ENCODE measurements at regions not wholly inside any gene's neighbourhood (a gene's known extent, or its start where the extent isn't known, plus 50 kb on each side); places are given as distances from the start of the nearest gene placed in this dataset.

DNA sequence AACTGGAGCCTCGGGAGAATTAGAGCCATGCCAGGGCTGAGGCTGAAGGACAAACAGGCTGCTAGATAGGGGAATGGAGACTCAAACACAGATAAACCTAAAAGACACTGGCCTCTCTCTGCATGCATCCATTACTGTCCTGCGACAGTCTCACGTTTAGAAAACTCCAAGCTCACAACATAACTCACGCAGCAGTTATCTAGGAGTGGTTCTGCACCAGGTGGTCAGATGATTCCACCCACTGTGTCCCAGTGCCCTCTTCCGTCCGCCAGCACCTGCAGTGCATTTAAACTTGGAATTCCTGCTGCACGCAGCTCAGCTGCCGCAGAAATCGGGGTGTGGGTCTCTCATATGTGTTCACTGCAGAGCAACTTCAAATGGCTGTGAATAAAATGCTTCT lies 272.6 kb upstream of the IRX2 start:
- no peaks in the 10 kb centered on the region for H3K9me3 ChIP-seq (ENCODE audit: control insufficient read depth, insufficient read depth, low read depth, low read length)
- no peaks in the 10 kb centered on the region for H3K36me3 ChIP-seq (ENCODE audit: control insufficient read depth, insufficient read depth, low read length)
- H3K27me3 ChIP-seq (ENCODE audit: control insufficient read depth, insufficient read depth, low read length): no peaks in the 10 kb centered on the region
- no peaks in the 10 kb centered on the region for H3K4me1 ChIP-seq (ENCODE audit: control insufficient read depth, insufficient read depth, low read length)
- H3K27ac ChIP-seq (ENCODE audit: low read depth, low read length): no peak overlapping the region
- H3K4me3 ChIP-seq (ENCODE audit: low read depth, low read length): no peak overlapping the region
- no peak overlapping the region for H3K9ac ChIP-seq (ENCODE audit: low read length)

DNA sequence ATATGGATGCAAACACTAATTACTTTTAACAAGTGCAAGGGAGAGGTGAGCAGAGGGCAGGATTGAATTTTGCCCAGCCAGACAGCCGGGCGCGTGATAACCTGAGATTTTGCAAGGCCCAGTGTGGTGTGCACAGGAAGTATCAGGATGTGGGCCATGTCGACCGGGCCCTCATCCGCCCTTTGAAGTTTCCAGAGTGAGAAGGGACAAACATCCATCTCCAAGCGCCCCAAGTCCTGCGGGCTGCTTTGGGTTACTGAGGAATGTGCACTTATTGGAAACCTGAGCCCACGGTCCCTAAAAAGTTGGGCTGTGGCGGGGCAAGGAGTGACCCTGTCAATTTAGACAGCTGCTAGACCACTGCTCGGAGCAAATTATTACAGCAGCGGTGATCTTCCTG lies 272.2 kb upstream of the IRX2 start:
- H3K9me3 ChIP-seq (ENCODE audit: control insufficient read depth, insufficient read depth, low read depth, low read length): no peaks in the 10 kb centered on the region
- H3K27me3 ChIP-seq (ENCODE audit: control insufficient read depth, insufficient read depth, low read length): no peaks in the 10 kb centered on the region
- no peaks in the 10 kb centered on the region for H3K36me3 ChIP-seq (ENCODE audit: control insufficient read depth, insufficient read depth, low read length)
- H3K9ac ChIP-seq (ENCODE audit: low read length): no peak overlapping the region
- H3K4me1 ChIP-seq (ENCODE audit: control insufficient read depth, insufficient read depth, low read length): no peaks in the 10 kb centered on the region
- H3K27ac ChIP-seq (ENCODE audit: low read depth, low read length): no peak overlapping the region
- H3K4me3 ChIP-seq (ENCODE audit: low read depth, low read length): no peak overlapping the region

- Histone ChIP-seq H3K4me1 (ENCODE audit: control insufficient read depth, insufficient read depth, low read length) (no peaks in the 10 kb centered on the region), H3K9ac (ENCODE audit: low read length) (no peak overlapping the region), H3K4me3 (ENCODE audit: low read depth, low read length) (no peak overlapping the region), H3K9me3 (ENCODE audit: control insufficient read depth, insufficient read depth, low read depth, low read length) (no peaks in the 10 kb centered on the region), H3K36me3 (ENCODE audit: control insufficient read depth, insufficient read depth, low read length) (no peaks in the 10 kb centered on the region), H3K27ac (ENCODE audit: low read depth, low read length) (no peak overlapping the region), H3K27me3 (ENCODE audit: control insufficient read depth, insufficient read depth, low read length) (no peaks in the 10 kb centered on the region)
These were observed 271.2 kb upstream of the IRX2 start for GRCh38 chr5:3022665-3023064.

GRCh38 chr5:3020426-3020825 lies 268.9 kb upstream of the IRX2 start:
- H3K27ac ChIP-seq (ENCODE audit: low read depth, low read length): no peak overlapping the region
- no peaks in the 10 kb centered on the region for H3K27me3 ChIP-seq (ENCODE audit: control insufficient read depth, insufficient read depth, low read length)
- H3K36me3 ChIP-seq (ENCODE audit: control insufficient read depth, insufficient read depth, low read length): no peaks in the 10 kb centered on the region
- H3K4me1 ChIP-seq (ENCODE audit: control insufficient read depth, insufficient read depth, low read length): no peaks in the 10 kb centered on the region
- no peaks in the 10 kb centered on the region for H3K9me3 ChIP-seq (ENCODE audit: control insufficient read depth, insufficient read depth, low read depth, low read length)
- H3K4me3 ChIP-seq (ENCODE audit: low read depth, low read length): no peak overlapping the region
- no peak overlapping the region for H3K9ac ChIP-seq (ENCODE audit: low read length)

DNA sequence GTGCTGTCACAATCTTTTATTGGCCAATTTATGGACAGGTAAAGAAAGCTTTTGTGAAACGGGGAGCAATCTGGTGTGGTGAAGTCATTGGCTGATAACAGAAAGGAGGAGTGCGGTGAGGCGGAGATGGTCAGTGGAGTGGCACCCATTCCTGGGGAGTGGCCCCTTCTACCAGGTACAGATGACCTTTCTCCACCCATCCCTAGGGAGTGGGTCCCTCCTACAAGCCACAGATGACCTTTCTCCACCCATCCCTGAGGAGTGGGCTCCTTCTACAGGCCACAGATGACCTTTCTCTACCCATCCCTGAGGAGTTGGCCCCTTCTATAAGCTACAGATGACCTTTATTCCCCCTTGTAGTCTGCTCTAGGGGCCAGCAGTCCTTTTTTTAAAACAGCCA lies 267.6 kb upstream of the IRX2 start:
- Histone ChIP-seq H3K9me3 (ENCODE audit: control insufficient read depth, insufficient read depth, low read depth, low read length) (no peaks in the 10 kb centered on the region), H3K4me3 (ENCODE audit: low read depth, low read length) (no peak overlapping the region), H3K9ac (ENCODE audit: low read length) (no peak overlapping the region), H3K27me3 (ENCODE audit: control insufficient read depth, insufficient read depth, low read length) (no peaks in the 10 kb centered on the region), H3K27ac (ENCODE audit: low read depth, low read length) (no peak overlapping the region), H3K36me3 (ENCODE audit: control insufficient read depth, insufficient read depth, low read length) (no peaks in the 10 kb centered on the region), H3K4me1 (ENCODE audit: control insufficient read depth, insufficient read depth, low read length) (no peaks in the 10 kb centered on the region)

DNA sequence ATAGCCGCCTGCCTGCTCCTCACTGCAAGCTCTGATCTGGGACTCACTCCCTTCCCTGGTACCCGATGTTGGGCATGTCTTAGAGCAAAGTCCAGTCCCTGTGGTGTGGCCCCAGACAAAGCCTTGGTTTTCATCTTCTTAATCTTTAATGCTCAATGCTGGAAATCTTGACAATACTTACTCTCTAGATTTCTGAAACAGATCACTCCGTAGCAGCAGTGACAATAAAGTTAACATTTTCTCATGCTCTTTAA lies 260.2 kb upstream of the IRX2 start:
- H3K9me3 ChIP-seq (ENCODE audit: control insufficient read depth, insufficient read depth, low read depth, low read length): no peaks in the 10 kb centered on the region; the same call in 1 of the 2 replicates

DNA sequence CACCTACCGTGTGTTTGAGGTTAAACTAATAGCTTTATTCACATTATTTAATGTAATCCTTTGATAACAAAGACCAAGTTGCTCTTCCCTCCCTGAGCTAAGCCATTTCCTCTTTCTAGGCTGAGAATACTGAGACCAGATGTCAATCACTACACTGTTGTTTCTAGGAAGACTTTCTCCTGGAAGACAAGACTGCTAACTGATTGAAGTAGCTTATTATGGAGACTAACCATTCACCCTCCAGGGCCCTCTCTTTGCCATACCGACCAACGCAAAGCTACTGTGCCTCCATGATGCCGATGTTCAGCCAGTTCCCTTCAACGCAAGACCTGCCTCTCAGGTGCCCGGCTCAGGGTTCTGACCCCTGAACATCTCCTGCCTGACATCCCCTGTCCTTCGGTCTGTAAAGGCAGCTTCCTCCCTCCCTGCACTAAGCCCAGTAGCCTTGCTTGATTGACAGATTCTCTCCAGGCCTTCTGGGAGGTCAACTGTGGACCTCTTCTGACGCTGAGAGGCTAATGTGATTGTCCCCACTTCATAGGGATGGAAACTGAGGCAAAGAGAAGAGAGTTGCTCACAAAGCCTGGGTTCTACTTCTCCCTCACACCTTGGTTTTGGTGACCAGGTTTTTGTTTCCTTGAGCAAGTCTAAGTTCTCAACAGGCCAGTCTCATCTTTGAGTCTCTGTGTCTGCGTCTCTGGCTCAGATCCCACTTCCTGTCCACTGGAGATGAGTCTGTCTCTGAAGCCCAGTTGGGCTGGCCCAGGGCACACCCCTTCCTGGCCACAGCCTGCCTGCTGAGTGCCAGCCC lies 259.7 kb upstream of the IRX2 start:
- Histone ChIP-seq H3K36me3 (ENCODE audit: control insufficient read depth, insufficient read depth, low read length) (no peaks in the 10 kb centered on the region), H3K4me1 (ENCODE audit: control insufficient read depth, insufficient read depth, low read length) (no peaks in the 10 kb centered on the region), H3K27ac (ENCODE audit: low read depth, low read length) (no peak overlapping the region), H3K9ac (ENCODE audit: low read length) (no peak overlapping the region), H3K4me3 (ENCODE audit: low read depth, low read length) (no peak overlapping the region), H3K9me3 (ENCODE audit: control insufficient read depth, insufficient read depth, low read depth, low read length) (no peaks in the 10 kb centered on the region; the same call in 1 of the 2 replicates), H3K27me3 (ENCODE audit: control insufficient read depth, insufficient read depth, low read length) (no peaks in the 10 kb centered on the region)

More for the DNA sequence above, 260.2 kb upstream of the IRX2 start:
- Histone ChIP-seq H3K4me3 (ENCODE audit: low read depth, low read length) (no peak overlapping the region), H3K36me3 (ENCODE audit: control insufficient read depth, insufficient read depth, low read length) (no peaks in the 10 kb centered on the region), H3K9ac (ENCODE audit: low read length) (no peak overlapping the region), H3K27ac (ENCODE audit: low read depth, low read length) (no peak overlapping the region), H3K4me1 (ENCODE audit: control insufficient read depth, insufficient read depth, low read length) (no peaks in the 10 kb centered on the region), H3K27me3 (ENCODE audit: control insufficient read depth, insufficient read depth, low read length) (no peaks in the 10 kb centered on the region)

- H3K36me3 ChIP-seq (ENCODE audit: control insufficient read depth, insufficient read depth, low read length): no peaks in the 10 kb centered on the region
- no peaks in the 10 kb centered on the region for H3K4me1 ChIP-seq (ENCODE audit: control insufficient read depth, insufficient read depth, low read length)
- no peaks in the 10 kb centered on the region; the same call in 1 of the 2 replicates for H3K9me3 ChIP-seq (ENCODE audit: control insufficient read depth, insufficient read depth, low read depth, low read length)
- H3K4me3 ChIP-seq (ENCODE audit: low read depth, low read length): no peak overlapping the region
- no peak overlapping the region for H3K27ac ChIP-seq (ENCODE audit: low read depth, low read length)
- H3K27me3 ChIP-seq (ENCODE audit: control insufficient read depth, insufficient read depth, low read length): no peaks in the 10 kb centered on the region
- no peak overlapping the region for H3K9ac ChIP-seq (ENCODE audit: low read length)
These were observed 258.9 kb upstream of the IRX2 start for GRCh38 chr5:3010301-3010952.

DNA sequence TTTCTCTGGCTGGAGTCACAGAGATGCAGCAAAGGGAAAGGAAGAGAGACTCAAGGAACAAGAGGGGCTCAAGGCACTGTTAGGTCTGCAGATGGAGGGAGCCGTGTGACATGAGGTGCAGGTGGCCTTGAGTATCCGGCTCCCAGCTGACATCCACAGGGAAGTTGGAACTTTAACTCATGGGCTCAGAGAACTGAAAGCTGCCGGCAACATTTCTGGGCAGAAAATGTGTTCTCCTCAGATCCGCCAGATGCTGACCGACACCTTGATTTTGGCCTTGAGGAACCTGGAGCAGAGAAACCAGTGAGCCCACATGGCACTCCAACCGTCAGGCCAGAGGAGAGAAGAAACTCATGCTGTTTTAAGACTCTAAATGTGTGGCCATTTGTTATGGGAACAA lies 258.1 kb upstream of the IRX2 start:
- Histone ChIP-seq H3K4me3 (ENCODE audit: low read depth, low read length) (no peak overlapping the region), H3K9me3 (ENCODE audit: control insufficient read depth, insufficient read depth, low read depth, low read length) (no peaks in the 10 kb centered on the region; the same call in 1 of the 2 replicates), H3K27ac (ENCODE audit: low read depth, low read length) (no peak overlapping the region), H3K4me1 (ENCODE audit: control insufficient read depth, insufficient read depth, low read length) (no peaks in the 10 kb centered on the region), H3K9ac (ENCODE audit: low read length) (no peak overlapping the region), H3K27me3 (ENCODE audit: control insufficient read depth, insufficient read depth, low read length) (no peaks in the 10 kb centered on the region), H3K36me3 (ENCODE audit: control insufficient read depth, insufficient read depth, low read length) (no peaks in the 10 kb centered on the region)

DNA sequence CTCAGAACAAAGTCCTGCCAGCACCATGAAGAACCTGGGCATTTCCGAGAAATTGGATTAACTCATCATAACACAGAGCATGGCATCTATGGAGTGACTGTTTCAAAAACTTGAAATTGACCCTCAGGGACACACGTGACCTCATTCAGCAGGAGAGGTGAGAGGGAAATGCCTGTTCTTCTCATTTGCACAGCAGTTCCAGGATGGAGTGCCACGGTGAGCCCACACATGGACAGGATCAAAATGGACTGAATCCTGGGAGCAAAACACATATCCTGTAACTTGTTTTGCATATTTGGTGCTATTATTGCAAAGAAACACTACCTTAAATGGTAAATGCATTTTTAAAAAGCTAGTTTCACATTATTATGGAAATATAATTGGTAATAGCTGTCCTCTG lies 256.1 kb upstream of the IRX2 start:
- H3K9me3 ChIP-seq (ENCODE audit: control insufficient read depth, insufficient read depth, low read depth, low read length): no peaks in the 10 kb centered on the region; the same call in 1 of the 2 replicates
- no peaks in the 10 kb centered on the region for H3K27me3 ChIP-seq (ENCODE audit: control insufficient read depth, insufficient read depth, low read length)
- H3K27ac ChIP-seq (ENCODE audit: low read depth, low read length): no peak overlapping the region
- H3K9ac ChIP-seq (ENCODE audit: low read length): no peak overlapping the region
- no peak overlapping the region for H3K4me3 ChIP-seq (ENCODE audit: low read depth, low read length)
- H3K36me3 ChIP-seq (ENCODE audit: control insufficient read depth, insufficient read depth, low read length): no peaks in the 10 kb centered on the region
- no peaks in the 10 kb centered on the region for H3K4me1 ChIP-seq (ENCODE audit: control insufficient read depth, insufficient read depth, low read length)

DNA sequence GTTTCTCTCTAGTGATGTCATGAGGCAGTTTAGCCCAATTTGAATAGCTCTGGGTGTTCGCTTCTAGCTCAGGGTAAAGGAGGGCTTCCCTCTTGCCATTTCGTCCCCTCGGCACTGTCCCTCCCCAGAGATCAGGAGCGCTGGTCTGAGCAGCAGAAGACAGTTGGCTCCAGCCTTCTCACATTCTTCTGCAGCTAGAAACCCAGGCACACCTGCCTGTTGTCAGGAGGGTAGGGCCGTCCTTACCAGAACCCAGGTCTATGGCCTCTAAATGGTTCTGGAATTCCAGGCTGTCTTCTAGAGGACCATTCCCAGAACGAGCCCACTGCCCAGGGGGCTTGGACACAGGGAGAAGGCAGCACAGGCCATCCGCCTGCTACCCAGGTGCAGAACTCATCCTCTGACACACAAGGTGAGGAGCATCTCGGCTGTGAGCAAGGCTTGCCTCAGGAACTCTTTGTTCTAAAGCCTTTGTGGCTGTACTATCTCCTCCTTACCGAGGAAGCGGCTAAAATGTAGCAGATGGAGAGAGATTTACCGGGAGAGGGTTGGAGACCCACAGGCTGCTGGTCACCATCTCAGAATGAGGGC lies 255.6 kb upstream of the IRX2 start:
- Histone ChIP-seq H3K4me3 (ENCODE audit: low read depth, low read length) (no peak overlapping the region), H3K36me3 (ENCODE audit: control insufficient read depth, insufficient read depth, low read length) (no peaks in the 10 kb centered on the region), H3K9ac (ENCODE audit: low read length) (no peak overlapping the region), H3K4me1 (ENCODE audit: control insufficient read depth, insufficient read depth, low read length) (no peaks in the 10 kb centered on the region), H3K9me3 (ENCODE audit: control insufficient read depth, insufficient read depth, low read depth, low read length) (peaks cover 2% of the 10 kb centered on the region; the same call in 1 of the 2 replicates), H3K27ac (ENCODE audit: low read depth, low read length) (no peak overlapping the region), H3K27me3 (ENCODE audit: control insufficient read depth, insufficient read depth, low read length) (no peaks in the 10 kb centered on the region)
